ENCODE measurements at regions not wholly inside any gene's neighbourhood (a gene's known extent, or its start where the extent isn't known, plus 50 kb on each side); places are given as distances from the start of the nearest gene placed in this dataset.
"Not testable (repeated sequence)": the region's sequence is repeated elsewhere in the genome, so short reads cannot be mapped to it uniquely, and the experiment has no call there.

- ChIA-PET POLR2A (no interaction called here), CTCF (interaction anchor here (1.9 kb wide), 1 partner anchor 306 kb away, joined by 5 read pairs; no protein-coding TSS in a partner anchor)
- no peak for TF ChIP-seq SUZ12 (IDR thresholded peaks at IDR 0.05)
- no peak for TF ChIP-seq LEF1 (IDR thresholded peaks at IDR 0.05; ENCODE audit: borderline replicate concordance)
- TF ChIP-seq L3MBTL2 (conservative IDR thresholded peaks at IDR 0.05) = no peak
- no peak for TF ChIP-seq TARDBP (IDR thresholded peaks at IDR 0.05)
- no peak for TF ChIP-seq ZNF384 (IDR thresholded peaks at IDR 0.05)
- no peak for TF ChIP-seq PKNOX1 (IDR thresholded peaks at IDR 0.05)
- TF ChIP-seq NFRKB (IDR thresholded peaks at IDR 0.05) = no peak
- no peak for TF ChIP-seq ARNT (IDR thresholded peaks at IDR 0.05)
- no peak for TF ChIP-seq CTBP1 (IDR thresholded peaks at IDR 0.05; ENCODE audit: borderline replicate concordance)
- no peak for TF ChIP-seq SP1 (IDR thresholded peaks at IDR 0.05)
- TF ChIP-seq HDGF (IDR thresholded peaks at IDR 0.05; ENCODE audit: borderline replicate concordance) = no peak
- TF ChIP-seq FOXA1 (IDR thresholded peaks at IDR 0.05) = no peak
- TF ChIP-seq ELF4 (IDR thresholded peaks at IDR 0.05) = no peak
- no peak for TF ChIP-seq BHLHE40 (IDR thresholded peaks at IDR 0.05; ENCODE audit: borderline replicate concordance)
- TF ChIP-seq FOXK2 (IDR thresholded peaks at IDR 0.05) = no peak
- TF ChIP-seq FOXM1 (IDR thresholded peaks at IDR 0.05; ENCODE audit: borderline replicate concordance) = no peak
- DNase-seq (ENCODE audit: extremely low spot score) = no peak
Measured at GRCh38 chr12:46982629-46983392, 96.6 kb upstream of the PCED1B start.

- ChIA-PET CTCF (interaction anchor here (0.6 to 1.9 kb wide), 4 partner anchors 66 to 1049 kb away, joined by 3 to 5 read pairs (median 3); no protein-coding TSS in a partner anchor), POLR2A (no interaction called here)
- DNase-seq (ENCODE audit: extremely low spot score) = no peak
- no peak for TF ChIP-seq LEF1 (IDR thresholded peaks at IDR 0.05; ENCODE audit: borderline replicate concordance)
- no peak for TF ChIP-seq FOXA1 (IDR thresholded peaks at IDR 0.05)
- no peak for TF ChIP-seq L3MBTL2 (conservative IDR thresholded peaks at IDR 0.05)
- TF ChIP-seq ELF4 (IDR thresholded peaks at IDR 0.05) = no peak
- no peak for TF ChIP-seq SP1 (IDR thresholded peaks at IDR 0.05)
- TF ChIP-seq ARNT (IDR thresholded peaks at IDR 0.05) = no peak
Measured at GRCh38 chr12:46983393-46983793, 96.0 kb upstream of the PCED1B start.

GRCh38 chr12:46983959-46984841, 95.2 kb upstream of the PCED1B start:
- ChIA-PET POLR2A (no interaction called here), CTCF (interaction anchor here (0.6 to 1.9 kb wide), 4 partner anchors 67 to 1050 kb away, joined by 3 to 5 read pairs (median 3); no protein-coding TSS in a partner anchor)
- peak; percentile 38 for DNase-seq (ENCODE audit: extremely low spot score)
- no peak for TF ChIP-seq TARDBP (IDR thresholded peaks at IDR 0.05)
- no peak for TF ChIP-seq FOXK2 (IDR thresholded peaks at IDR 0.05)
- no peak for TF ChIP-seq HDGF (IDR thresholded peaks at IDR 0.05; ENCODE audit: borderline replicate concordance)
- TF ChIP-seq ZNF384 (IDR thresholded peaks at IDR 0.05) = no peak
- no peak for TF ChIP-seq NFRKB (IDR thresholded peaks at IDR 0.05)
- no peak for TF ChIP-seq FOXM1 (IDR thresholded peaks at IDR 0.05; ENCODE audit: borderline replicate concordance)
- no peak for TF ChIP-seq SP1 (IDR thresholded peaks at IDR 0.05)
- TF ChIP-seq BHLHE40 (IDR thresholded peaks at IDR 0.05; ENCODE audit: borderline replicate concordance) = no peak
- TF ChIP-seq PKNOX1 (IDR thresholded peaks at IDR 0.05) = no peak
- no peak for TF ChIP-seq ELF4 (IDR thresholded peaks at IDR 0.05)
- TF ChIP-seq SUZ12 (IDR thresholded peaks at IDR 0.05) = no peak
- no peak for TF ChIP-seq LEF1 (IDR thresholded peaks at IDR 0.05; ENCODE audit: borderline replicate concordance)
- no peak for TF ChIP-seq FOXA1 (IDR thresholded peaks at IDR 0.05)
- TF ChIP-seq ARNT (IDR thresholded peaks at IDR 0.05) = no peak
- no peak for TF ChIP-seq CTBP1 (IDR thresholded peaks at IDR 0.05; ENCODE audit: borderline replicate concordance)

- ChIA-PET CTCF (no interaction called here), POLR2A (no interaction called here)
Measured at GRCh38 chr12:46985816-46986215, 93.6 kb upstream of the PCED1B start.

GRCh38 chr12:46988122-46988521, 91.3 kb upstream of the PCED1B start:
- POLR2A ChIA-PET; CTCF ChIA-PET; DNase-seq (ENCODE audit: extremely low spot score): not testable (repeated sequence)

More at GRCh38 chr12:46985816-46986215, 93.6 kb upstream of the PCED1B start:
- TF ChIP-seq NFRKB (IDR thresholded peaks at IDR 0.05) = no peak
- TF ChIP-seq TARDBP (IDR thresholded peaks at IDR 0.05) = no peak
- no peak for TF ChIP-seq SUZ12 (IDR thresholded peaks at IDR 0.05)
- no peak for TF ChIP-seq FOXK2 (IDR thresholded peaks at IDR 0.05)
- TF ChIP-seq ARNT (IDR thresholded peaks at IDR 0.05) = no peak
- TF ChIP-seq BHLHE40 (IDR thresholded peaks at IDR 0.05; ENCODE audit: borderline replicate concordance) = no peak
- no peak for TF ChIP-seq PKNOX1 (IDR thresholded peaks at IDR 0.05)
- no peak for TF ChIP-seq ZNF384 (IDR thresholded peaks at IDR 0.05)
- no peak for TF ChIP-seq FOXM1 (IDR thresholded peaks at IDR 0.05; ENCODE audit: borderline replicate concordance)
- TF ChIP-seq ELF4 (IDR thresholded peaks at IDR 0.05) = no peak
- DNase-seq (ENCODE audit: extremely low spot score) = no peak

- DNase-seq (ENCODE audit: extremely low spot score) = no peak
- CTCF ChIA-PET = no interaction called here
- POLR2A ChIA-PET = no interaction called here
- TF ChIP-seq LEF1 (IDR thresholded peaks at IDR 0.05; ENCODE audit: borderline replicate concordance) = no peak
- no peak for TF ChIP-seq FOXK2 (IDR thresholded peaks at IDR 0.05)
- TF ChIP-seq L3MBTL2 (conservative IDR thresholded peaks at IDR 0.05) = no peak
- no peak for TF ChIP-seq SUZ12 (IDR thresholded peaks at IDR 0.05)
- no peak for TF ChIP-seq TARDBP (IDR thresholded peaks at IDR 0.05)
- no peak for TF ChIP-seq FOXM1 (IDR thresholded peaks at IDR 0.05; ENCODE audit: borderline replicate concordance)
- no peak for TF ChIP-seq HDGF (IDR thresholded peaks at IDR 0.05; ENCODE audit: borderline replicate concordance)
- TF ChIP-seq ARNT (IDR thresholded peaks at IDR 0.05) = no peak
- TF ChIP-seq FOXA1 (IDR thresholded peaks at IDR 0.05) = no peak
- TF ChIP-seq ELF4 (IDR thresholded peaks at IDR 0.05) = no peak
Measured at GRCh38 chr12:46990211-46990610, 89.2 kb upstream of the PCED1B start.

- DNase-seq (ENCODE audit: extremely low spot score); POLR2A ChIA-PET; CTCF ChIA-PET: not testable (repeated sequence)
Measured at GRCh38 chr12:46992051-46992450, 87.4 kb upstream of the PCED1B start.

All from HEK293T (cell line).